T follicular helper cell (primary cell): ENCODE measurements at regions not wholly inside any gene's neighbourhood (a gene's known extent, or its start where the extent isn't known, plus 50 kb on each side); places are given as distances from the start of the nearest gene placed in this dataset.

Experiments used
- DNase-seq: peaks from one replicate; pipeline ENCODE4 v3.0.0-alpha.2; 2020; ENCODE audit warnings: low read depth

DNA sequence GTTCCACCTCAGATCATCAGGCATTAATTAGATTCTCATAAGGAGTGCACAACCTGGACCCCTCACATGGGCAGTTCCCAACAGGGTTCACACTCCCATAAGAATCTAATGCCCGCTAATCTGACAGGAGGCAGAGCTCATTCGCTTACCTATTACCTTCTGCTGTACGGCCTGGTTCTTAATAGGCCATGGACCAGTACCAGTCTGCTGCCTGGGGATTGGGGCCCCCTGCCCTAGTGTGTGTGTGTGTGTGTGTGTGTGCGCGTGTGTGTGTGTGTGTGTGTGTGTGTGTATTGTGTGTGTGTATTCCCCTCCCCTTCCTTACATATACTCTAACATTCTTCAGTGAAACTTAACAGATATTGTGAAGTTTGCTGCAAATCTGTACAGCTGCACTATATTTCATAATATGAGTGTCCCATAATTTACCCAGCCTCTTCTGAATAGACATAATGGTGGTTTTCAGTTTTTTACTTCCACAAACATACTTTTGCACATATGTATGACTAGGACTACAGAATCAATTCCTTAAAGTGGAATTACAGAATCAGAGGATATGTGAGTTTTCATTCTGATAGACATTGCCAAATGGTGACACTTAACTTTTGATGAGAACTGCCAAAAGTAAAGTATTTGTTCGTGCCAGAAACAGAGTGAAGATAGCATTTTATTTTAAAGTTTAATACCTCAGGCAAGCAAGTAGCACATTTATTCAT lies 205.2 kb upstream of the EEA1 start:
- DNase-seq: no peak

- DNase-seq: no peak
These were observed 205.8 kb upstream of the EEA1 start for GRCh38 chr12:93134893-93135285.

- DNase-seq: no peak
These were observed 206.5 kb upstream of the EEA1 start for GRCh38 chr12:93135286-93136239.

DNA sequence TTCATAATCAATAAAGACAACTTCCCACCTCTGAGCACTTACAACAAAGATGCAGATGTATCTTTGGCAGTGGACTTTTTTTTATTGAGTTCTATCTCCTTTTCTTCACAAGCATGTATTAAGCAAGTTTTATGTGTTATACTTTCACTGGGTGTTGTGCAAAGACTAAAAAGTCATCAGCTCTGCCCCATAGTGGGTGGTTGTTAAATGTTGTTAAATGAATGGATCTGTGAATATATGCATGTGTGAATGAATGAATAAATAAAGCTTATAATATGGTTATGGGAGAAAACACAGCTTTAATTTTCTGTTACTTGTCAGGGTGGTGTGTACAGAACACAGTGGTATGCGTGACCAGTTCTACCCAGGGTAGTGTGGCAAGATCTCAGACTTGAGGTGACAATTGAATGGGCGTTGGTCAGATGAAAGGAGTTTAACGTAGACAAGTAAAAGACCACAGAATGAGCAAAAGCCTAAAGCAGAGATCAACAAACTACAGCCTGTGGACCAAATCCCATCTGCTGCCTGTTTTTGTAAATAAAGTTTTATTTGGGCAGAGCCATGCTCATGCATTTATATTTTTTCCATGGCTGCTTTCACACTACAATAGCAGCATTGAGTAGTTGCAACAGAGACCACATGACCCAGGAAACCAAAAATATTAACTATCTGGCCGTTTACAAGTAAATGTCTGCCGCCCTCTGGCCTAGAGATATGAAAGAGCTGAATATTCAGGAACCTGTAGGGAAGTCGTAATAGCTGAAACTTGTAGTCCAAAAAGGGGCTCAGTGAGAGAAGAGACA lies 207.4 kb upstream of the EEA1 start:
- DNase-seq: no peak

DNA sequence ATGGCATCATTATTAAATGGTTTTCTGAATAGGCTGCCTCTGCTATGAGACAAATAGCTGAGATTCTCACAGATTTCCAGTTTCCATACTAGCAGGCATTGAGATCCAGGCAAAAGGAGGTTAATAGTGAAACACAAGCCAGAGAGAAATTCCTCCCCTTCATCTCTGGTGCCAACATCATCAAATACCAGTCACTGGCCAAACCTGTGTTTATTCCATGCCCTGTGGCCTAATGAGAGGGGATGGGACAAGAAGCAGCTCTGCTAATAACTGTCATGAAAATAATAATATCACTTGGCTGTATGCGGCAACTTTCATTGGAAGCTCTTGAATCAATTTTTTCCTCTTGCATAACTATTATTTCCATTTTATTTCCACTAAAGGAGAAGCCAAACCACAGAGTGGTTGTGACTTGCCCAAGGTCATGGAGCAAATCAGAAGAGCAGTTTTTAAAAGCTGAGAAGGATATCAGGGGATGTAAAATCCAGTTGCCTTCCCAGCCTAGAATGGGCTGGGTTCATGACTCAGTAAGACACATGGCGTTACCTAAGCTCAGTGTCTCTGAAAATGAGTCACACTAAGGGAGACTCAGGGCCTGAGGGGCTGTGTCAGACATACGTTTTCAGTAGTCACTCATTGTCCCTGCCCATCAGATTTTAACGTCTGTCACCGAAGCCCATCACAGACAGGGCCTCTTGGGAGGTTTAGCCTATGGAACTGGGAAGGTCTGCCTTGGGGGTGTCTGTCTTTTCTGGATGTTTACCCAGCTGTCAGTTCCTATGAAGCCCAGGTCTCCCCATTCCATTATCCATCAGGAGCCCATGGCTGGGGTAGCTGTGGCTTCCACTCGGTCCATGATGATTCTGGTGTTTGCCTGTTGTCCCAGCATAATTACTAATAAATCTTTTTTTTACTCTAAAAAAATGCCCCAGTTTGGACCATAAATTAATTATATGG lies 208.8 kb upstream of the EEA1 start:
- DNase-seq: no peak

DNA sequence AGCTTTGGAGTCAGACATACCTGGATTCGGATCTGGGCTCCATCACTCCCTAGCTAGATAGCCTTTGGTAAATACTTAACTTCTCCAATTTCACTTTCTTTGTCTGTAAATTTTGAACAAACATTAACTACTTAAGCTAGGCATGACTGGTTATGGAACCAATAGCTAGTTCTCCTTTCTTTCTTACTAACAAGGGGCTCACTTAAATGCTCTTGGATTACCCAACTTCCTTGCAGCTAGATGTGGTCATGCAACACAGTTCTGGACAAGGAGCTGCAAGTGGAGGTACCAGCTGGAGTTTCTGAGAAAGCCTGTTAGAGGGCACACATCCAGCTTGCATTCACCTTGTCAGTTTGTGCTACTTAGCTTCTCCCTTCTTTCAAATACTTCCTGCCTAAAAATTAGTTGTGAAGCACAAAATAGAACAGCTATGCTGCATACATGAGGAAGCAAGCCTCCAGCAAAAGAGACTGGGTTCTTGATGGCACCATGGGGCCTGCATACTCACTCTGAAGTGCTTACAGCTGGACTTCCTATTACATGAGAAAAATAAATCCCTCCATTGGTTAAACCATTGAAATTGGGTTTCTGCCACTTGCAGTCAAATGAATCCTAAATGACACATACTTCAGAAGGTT lies 210.1 kb upstream of the EEA1 start:
- DNase-seq: no peak

DNA sequence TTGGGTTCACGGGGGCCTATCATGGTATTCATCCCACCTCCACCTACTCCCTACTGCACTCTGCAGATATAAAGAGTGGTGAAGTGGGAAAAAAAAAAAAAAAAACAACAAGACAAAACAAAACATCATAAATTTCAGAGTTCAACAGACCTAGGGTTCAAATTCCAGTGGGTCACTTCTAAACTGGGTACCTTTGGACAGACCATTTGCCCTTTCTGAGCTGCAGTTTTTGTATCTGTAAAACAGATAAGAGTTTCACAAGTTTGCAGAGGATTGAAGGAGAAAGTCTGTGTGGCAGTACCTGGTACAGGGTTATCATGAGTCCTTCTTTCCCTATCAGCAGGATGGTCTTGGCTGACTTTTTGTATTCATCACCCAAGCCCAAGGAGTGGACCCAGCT lies 211.2 kb upstream of the EEA1 start:
- DNase-seq: no peak

DNA sequence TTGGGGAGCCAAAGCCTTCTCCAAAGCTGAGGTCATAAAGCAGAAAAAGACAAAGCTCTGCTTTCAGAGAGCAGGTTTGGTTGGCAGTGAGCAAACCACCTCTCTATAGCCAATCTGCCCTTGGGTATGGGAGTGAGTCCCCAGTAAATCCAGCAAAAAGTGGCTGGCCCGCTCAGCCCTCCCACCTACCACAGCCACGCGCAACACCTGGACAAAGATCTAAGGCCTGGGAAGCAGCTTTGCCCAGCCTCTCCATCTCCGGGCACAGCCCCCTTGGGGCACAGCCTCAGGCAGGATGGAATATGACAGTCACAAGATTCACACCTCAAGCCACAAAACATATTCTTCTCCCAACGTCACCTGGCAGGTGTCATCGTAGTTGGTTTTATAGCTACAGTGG lies 211.7 kb upstream of the EEA1 start:
- DNase-seq: no peak

DNA sequence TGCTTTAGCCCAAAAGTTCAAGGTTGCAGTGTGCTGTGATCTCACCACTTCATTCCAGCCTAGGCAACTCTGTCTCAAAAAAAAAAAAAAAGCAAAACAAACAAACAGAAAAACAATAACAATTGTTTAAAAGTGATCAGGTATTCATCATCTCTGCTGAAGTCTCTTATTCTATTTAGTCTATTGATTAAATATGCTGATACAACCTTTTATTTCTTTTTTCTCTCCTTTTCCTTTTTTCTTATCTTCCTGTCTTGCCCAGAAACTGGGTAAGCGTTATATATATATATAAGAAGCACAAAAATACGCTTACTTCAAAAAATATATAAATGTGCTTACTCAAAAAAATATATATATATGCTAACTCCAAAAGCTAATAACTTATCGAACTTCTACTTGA lies 213.8 kb upstream of the EEA1 start:
- no peak for DNase-seq

- no peak for DNase-seq
These were observed 215.0 kb upstream of the EEA1 start for GRCh38 chr12:93144109-93144508.

- no peak for DNase-seq
These were observed 216.0 kb upstream of the EEA1 start for GRCh38 chr12:93145086-93145485.

- no peak for DNase-seq
These were observed 217.3 kb upstream of the EEA1 start for GRCh38 chr12:93146263-93146939.

DNA sequence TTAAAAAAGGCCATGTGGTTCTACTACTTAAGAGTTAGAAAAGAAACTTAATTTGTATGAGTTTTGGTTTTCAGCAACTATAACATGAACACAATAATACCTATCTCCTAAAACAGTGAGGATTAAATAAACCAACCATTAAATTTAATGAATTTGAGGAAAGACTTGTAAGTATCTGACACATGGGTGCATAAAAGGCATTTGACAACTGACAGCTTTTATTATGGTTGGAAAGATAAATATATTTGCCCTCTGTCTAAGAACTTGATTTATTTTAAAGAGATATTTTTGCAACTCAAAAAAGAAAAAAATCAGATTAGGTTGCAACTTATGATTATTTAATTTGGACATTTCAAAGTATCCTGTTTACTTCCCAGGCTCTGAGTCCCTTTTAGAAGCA lies 217.9 kb upstream of the EEA1 start:
- DNase-seq: no peak

- no peak for DNase-seq
These were observed 219.3 kb upstream of the EEA1 start for GRCh38 chr12:93148412-93148811.

DNA sequence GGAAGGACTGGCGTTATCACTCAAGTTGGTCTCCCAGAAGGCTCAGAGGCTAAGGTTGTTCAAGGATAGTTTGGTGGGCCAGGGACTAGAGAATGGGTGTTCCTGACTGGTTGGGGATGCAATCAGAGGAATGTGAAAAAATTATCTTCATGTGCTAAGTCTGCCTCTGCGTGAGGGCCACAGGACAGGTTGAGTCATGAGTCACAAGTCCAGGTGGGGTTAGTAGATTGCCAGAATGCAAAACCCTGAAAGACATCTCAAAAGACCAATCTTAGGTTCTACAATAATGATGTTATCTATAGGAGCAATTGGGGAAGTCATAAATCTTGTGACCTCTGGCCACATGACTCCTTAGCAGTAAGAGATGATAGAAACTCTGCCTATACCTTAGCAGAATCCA lies 220.1 kb upstream of the EEA1 start:
- DNase-seq: no peak

DNA sequence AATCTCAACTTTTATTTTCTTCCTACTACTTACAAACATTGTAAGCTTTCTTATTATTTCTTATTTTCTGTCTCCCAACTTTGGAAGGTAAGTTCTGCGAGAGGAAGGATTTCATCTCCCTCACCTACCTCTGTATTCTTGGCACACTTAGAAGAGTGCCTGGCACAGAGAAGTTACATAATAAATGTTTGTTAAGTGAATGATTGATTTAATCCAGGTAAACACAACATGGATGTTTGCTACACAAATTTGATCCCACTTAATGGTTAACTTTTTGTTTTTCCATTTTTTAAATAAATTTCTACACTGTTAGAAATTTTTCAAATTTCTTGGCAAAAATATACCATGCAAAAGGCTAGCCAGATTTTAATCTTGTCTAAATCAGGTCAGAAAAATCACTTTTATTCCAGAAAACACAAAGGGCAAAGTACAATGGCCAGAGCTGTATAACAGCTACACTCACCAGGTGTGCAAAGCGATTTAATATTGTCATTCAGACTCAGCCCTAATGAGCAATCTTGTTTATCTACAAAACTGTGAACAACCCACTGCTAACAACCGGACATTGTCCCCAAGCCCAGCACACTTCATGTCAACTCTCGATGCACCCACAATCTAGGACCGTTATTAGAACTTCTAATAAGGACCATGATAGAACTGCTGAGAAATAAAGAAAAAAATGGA lies 222.1 kb upstream of the EEA1 start:
- DNase-seq: no peak

- DNase-seq: no peak
These were observed 223.5 kb upstream of the EEA1 start for GRCh38 chr12:93152617-93153016.

DNA sequence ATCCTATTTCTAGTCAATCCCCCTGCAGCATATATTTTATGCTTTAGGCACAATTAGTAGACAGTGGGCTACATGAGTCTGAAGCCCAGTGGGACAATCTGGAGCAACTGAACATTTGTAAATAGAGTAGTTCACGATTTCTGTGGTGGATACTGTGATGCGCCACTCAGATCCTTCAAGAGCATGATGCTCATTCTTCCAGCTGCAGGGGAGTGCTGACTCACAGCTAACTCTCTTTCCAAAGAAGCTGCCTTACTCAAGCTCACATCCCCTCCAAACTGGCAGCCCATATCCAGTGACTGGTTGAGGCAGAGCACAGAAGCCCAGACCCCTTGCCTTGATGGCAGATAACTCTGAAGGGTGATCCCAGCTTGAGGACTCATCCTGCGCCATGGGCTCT lies 224.2 kb upstream of the EEA1 start:
- no peak for DNase-seq

GRCh38 chr12:93154096-93154728 lies 223.5 kb upstream of the NUDT4 start:
- DNase-seq: no peak
